ENCODE measurements at regions not wholly inside any gene's neighbourhood (a gene's known extent, or its start where the extent isn't known, plus 50 kb on each side); places are given as distances from the start of the nearest gene placed in this dataset.
A peak's percentile ranks its signal among the peaks of the same experiment; 100 is the strongest.
"Not testable (repeated sequence)": the region's sequence is repeated elsewhere in the genome, so short reads cannot be mapped to it uniquely, and the experiment has no call there.

DNA sequence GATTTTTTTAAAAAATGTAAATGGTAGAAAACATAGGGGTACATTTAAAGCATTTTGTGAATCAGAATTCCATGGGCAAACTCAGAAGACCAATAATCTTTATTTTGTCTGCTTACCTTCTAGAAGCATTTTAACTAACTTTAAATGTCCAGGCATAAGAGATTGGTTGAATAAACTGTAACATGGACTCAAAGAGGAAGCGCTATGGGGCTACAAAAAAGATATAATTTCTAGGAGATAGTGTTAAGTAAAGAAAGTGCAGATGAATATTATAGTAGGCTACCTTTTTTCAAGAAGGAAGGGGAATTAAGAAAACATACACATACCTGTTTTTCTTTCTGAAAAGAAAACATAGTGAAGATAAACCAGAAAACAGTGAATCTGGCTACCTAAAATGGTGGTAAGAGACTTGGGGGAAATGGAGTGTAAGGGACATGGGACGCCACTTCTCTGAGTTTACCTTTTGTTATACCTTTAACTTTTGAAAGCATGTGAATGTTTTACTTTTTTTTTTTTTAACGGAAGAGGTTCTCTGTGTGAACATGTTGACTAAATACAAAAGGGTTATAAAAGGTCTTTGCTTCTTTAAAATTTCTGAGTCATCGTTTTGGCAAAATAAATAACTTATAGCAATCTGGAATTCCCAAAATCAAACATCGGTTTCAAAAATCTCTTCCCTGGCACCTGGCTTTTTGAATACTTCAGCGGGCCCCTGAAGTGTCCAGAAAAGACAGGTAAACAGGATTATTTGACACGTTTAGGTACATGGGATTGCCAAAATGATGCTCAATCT lies 133.4 kb downstream of the OR2B2 start:
- no peak for DNase-seq
- TF ChIP-seq, protein P1, sequence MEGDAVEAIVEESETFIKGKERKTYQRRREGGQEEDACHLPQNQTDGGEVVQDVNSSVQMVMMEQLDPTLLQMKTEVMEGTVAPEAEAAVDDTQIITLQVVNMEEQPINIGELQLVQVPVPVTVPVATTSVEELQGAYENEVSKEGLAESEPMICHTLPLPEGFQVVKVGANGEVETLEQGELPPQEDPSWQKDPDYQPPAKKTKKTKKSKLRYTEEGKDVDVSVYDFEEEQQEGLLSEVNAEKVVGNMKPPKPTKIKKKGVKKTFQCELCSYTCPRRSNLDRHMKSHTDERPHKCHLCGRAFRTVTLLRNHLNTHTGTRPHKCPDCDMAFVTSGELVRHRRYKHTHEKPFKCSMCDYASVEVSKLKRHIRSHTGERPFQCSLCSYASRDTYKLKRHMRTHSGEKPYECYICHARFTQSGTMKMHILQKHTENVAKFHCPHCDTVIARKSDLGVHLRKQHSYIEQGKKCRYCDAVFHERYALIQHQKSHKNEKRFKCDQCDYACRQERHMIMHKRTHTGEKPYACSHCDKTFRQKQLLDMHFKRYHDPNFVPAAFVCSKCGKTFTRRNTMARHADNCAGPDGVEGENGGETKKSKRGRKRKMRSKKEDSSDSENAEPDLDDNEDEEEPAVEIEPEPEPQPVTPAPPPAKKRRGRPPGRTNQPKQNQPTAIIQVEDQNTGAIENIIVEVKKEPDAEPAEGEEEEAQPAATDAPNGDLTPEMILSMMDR (IDR thresholded peaks at IDR 0.05) = no peak
- ChIA-PET POLR2A (interaction anchor here (0.5 kb wide), 1 partner anchor 18 kb away, joined by 3 read pairs; no protein-coding TSS in a partner anchor), CTCF (interaction anchor here (1.3 kb wide), 1 partner anchor 10 kb away, joined by 4 read pairs; no protein-coding TSS in a partner anchor)
- no peak overlapping the region for H3K4me3 Mint-ChIP-seq
- no peak overlapping the region for H3K27ac Mint-ChIP-seq
- H3K36me3 Mint-ChIP-seq (ENCODE audit: low read depth) = no peaks in the 10 kb centered on the region
- intact Hi-C loops (cut with micrococcal nuclease) = no loop called here
- H3K27me3 Mint-ChIP-seq = peaks cover 12% of the 10 kb centered on the region
- H3K4me1 Mint-ChIP-seq = peaks cover 12% of the 10 kb centered on the region
- H3K9me3 Mint-ChIP-seq = no peaks in the 10 kb centered on the region
- ATAC-seq (ENCODE audit: low read depth) = no peak

DNA sequence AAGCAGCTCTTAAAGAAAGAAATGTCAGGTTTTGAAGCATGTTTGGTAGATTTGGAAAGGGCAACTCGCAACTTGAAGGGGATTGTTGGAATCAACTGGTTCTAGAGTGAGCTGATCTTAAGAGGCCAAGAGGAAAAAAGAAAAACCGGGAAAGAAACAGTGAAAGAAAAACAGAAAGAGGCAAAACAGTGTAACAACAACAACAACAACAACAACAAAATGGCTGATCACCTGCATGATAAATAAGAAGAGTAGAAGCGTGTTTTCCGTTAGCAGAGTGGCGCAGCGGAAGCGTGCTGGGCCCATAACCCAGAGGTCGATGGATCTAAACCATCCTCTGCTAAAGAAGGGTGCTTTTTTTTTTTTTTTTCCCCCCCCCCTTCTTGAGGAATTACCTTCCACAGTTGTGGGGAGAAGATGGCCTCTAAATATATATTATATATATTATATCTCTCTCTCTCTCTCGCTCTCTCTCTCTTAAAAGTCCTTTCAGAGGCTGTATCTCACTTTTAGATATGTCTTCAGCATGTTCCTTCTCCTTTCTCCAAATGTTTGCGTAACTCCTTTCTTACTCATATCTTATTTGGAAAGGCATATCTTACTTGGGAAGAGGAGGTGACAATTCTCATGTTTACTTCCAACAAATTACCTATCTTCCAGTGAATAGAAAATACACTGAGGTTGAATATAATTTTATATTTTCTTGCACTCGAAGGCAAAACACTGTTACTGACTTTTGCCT lies 134.4 kb downstream of the OR2B2 start:
- POLR2A ChIA-PET = interaction anchor here (0.7 kb wide), 1 partner anchor 299 kb away, joined by 9 read pairs; no protein-coding TSS in a partner anchor
- CTCF ChIA-PET = no interaction called here
- H3K9me3 Mint-ChIP-seq = no peaks in the 10 kb centered on the region

DNA sequence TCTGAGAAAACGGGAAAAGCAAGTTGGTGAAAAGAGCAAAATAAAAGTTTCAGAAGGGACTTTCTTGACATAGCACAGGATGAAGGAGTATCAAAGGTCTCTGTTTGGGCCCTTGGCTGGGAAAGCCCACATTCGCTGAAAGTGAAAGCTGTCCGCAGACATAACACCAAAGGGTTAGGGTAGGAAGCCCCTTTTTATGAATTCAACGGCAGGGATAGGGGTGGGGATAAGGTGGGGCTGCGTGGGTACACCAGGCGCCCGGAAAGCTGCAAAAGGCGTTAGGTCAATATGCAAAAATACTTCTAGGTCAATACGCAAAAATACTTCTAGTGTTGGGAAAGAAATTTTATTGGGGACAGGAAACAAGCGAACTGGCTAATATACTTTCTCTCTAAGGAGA lies 135.1 kb downstream of the OR2B2 start:
- H3K4me1 Mint-ChIP-seq = peaks cover 28% of the 10 kb centered on the region
- TF ChIP-seq, protein P1 (IDR thresholded peaks at IDR 0.05) = no peak
- intact Hi-C loops (cut with micrococcal nuclease) = no loop called here
- no peak overlapping the region for H3K4me3 Mint-ChIP-seq
- ATAC-seq (ENCODE audit: low read depth) = no peak
- POLR2A ChIA-PET = interaction anchor here (0.7 kb wide), 1 partner anchor 300 kb away, joined by 9 read pairs; no protein-coding TSS in a partner anchor
- no peak overlapping the region for H3K27ac Mint-ChIP-seq
- H3K36me3 Mint-ChIP-seq (ENCODE audit: low read depth) = no peaks in the 10 kb centered on the region
- H3K27me3 Mint-ChIP-seq = peaks cover 12% of the 10 kb centered on the region
- no peaks in the 10 kb centered on the region for H3K9me3 Mint-ChIP-seq
- CTCF ChIA-PET = no interaction called here
- DNase-seq = no peak

More for the DNA sequence above, 134.4 kb downstream of the OR2B2 start:
- H3K36me3 Mint-ChIP-seq (ENCODE audit: low read depth) = no peaks in the 10 kb centered on the region
- H3K4me3 Mint-ChIP-seq = no peak overlapping the region
- intact Hi-C loops (cut with micrococcal nuclease) = no loop called here
- H3K4me1 Mint-ChIP-seq = peaks cover 22% of the 10 kb centered on the region
- DNase-seq (no peak), ATAC-seq (ENCODE audit: low read depth) (no peak)
- H3K27me3 Mint-ChIP-seq = peaks cover 12% of the 10 kb centered on the region
- no peak overlapping the region for H3K27ac Mint-ChIP-seq
- TF ChIP-seq, protein P1 (IDR thresholded peaks at IDR 0.05) = no peak

DNA sequence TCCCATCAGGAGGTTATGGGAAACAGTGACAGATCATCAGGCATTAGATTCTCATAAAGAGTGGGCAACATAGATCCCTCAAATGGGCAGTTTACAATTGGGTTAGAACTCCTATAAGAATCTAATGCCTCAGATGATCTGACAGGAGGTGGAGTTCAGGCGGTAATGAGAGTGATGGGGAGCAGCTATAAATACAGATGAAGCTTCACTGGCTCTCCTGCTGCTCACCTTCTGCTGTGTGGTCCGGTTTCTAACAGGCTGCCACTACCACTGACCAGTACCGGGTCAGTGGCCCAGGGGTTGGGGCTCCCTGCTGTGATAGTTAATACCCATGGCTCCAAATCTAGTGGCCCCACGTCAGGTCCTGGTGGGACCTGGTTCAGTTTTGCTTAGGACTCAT lies 135.7 kb downstream of the OR2B2 start:
- Mint-ChIP-seq H3K4me3 (no peak overlapping the region), H3K9me3 (no peaks in the 10 kb centered on the region), H3K27me3 (peaks cover 12% of the 10 kb centered on the region), H3K27ac (no peak overlapping the region), H3K4me1 (peaks cover 33% of the 10 kb centered on the region), H3K36me3 (ENCODE audit: low read depth) (no peaks in the 10 kb centered on the region)
- ATAC-seq (ENCODE audit: low read depth) (no peak), DNase-seq (no peak)
- ChIA-PET CTCF (interaction anchor here (0.6 kb wide), 1 partner anchor 196 kb away, joined by 5 read pairs; no protein-coding TSS in a partner anchor), POLR2A (no interaction called here)
- TF ChIP-seq, protein P1 (IDR thresholded peaks at IDR 0.05) = no peak
- intact Hi-C loops (cut with micrococcal nuclease) = no loop called here

DNA sequence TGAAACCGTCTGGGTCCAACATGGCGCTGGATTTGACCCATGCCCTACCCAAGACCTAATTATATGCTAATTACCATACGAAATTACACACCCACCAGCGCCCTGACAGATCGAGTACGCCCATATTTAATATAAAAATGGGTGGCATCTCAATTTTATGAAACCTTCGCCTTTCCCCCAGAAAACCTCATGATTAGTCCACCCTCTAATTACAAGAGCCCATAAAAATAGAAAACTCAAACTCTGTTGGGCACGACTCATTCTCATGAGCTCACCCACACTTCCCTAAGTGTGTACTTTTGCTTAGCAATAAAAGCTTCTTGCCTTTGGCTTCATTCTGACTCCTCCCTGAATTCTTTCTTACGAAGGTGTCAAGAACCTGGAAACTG lies 136.4 kb downstream of the OR2B2 start:
- H3K36me3 Mint-ChIP-seq (ENCODE audit: low read depth) = no peaks in the 10 kb centered on the region
- DNase-seq = no peak
- ATAC-seq (ENCODE audit: low read depth) = no peak
- POLR2A ChIA-PET = no interaction called here
- CTCF ChIA-PET = no interaction called here
- H3K9me3 Mint-ChIP-seq = no peaks in the 10 kb centered on the region
- H3K27me3 Mint-ChIP-seq = peaks cover 12% of the 10 kb centered on the region
- intact Hi-C loops (cut with micrococcal nuclease) = no loop called here
- H3K4me3 Mint-ChIP-seq = no peak overlapping the region
- peaks cover 38% of the 10 kb centered on the region for H3K4me1 Mint-ChIP-seq
- H3K27ac Mint-ChIP-seq = no peak overlapping the region
- TF ChIP-seq, protein P1 (IDR thresholded peaks at IDR 0.05) = no peak

DNA sequence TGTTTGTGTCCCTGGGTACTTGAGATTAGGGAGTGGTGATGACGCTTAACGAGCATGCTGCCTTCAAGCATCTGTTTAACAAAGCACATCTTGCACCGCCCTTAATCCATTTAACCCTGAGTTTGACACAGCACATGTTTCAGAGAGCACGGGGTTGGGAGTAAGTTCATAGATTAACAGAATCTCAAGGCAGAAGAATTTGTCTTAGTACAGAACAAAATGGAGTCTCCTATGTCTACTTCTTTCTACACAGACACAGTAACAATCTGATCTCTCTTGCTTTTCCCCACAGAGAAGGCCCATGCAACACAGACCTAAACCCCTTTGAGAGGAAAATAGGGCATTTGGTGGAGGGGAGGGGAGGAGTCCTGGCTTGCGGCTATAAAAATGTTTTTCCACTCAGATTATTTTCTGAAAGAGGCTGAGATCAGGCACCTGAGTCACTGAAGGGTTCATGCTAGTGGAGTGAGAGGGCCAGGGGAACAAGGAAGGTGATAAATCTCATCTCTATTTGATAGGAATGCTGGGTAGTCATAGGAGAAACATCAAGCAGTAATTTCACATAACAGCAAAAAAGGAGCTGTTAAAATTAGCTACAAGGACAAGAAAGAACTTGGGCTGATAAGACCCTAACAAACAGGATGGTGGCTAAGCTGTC lies 136.9 kb downstream of the OR2B2 start:
- H3K36me3 Mint-ChIP-seq (ENCODE audit: low read depth); DNase-seq; H3K9me3 Mint-ChIP-seq; ATAC-seq (ENCODE audit: low read depth); POLR2A ChIA-PET; H3K27ac Mint-ChIP-seq; H3K4me3 Mint-ChIP-seq; intact Hi-C loops (cut with micrococcal nuclease); CTCF ChIA-PET: not testable (repeated sequence)
- Mint-ChIP-seq H3K27me3 (peaks cover 12% of the 10 kb centered on the region), H3K4me1 (peaks cover 38% of the 10 kb centered on the region)

DNA sequence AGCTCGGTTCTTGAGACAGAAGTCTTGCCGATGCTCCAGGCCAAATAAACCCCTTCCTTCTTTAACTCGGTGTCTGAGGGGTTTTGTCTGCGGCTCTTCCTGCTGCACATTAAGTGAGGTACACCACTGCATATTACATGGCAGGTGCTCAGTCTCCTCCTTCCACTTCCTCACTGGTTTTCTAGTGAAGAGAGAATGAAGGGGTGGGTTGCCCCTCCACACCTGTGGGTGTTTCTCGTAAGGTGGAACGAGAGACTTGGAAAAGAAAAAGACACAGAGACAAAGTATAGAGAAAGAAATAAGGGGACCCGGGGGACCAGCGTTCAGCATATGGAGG lies 138.0 kb downstream of the OR2B2 start:
- DNase-seq; ATAC-seq (ENCODE audit: low read depth); H3K9me3 Mint-ChIP-seq; CTCF ChIA-PET; H3K36me3 Mint-ChIP-seq (ENCODE audit: low read depth): not testable (repeated sequence)
- H3K27ac Mint-ChIP-seq = peak overlapping the region; percentile 66
- POLR2A ChIA-PET = interaction anchor here (1.0 kb wide), 1 partner anchor 63 kb away, joined by 3 read pairs; no protein-coding TSS in a partner anchor
- intact Hi-C loops (cut with micrococcal nuclease) = loop anchor here (5.0 kb wide), 1 partner anchor 583 kb away; no protein-coding TSS in a partner anchor
- H3K4me3 Mint-ChIP-seq = peak overlapping the region; percentile 69
- H3K27me3 Mint-ChIP-seq = peaks cover 12% of the 10 kb centered on the region
- peaks cover 38% of the 10 kb centered on the region for H3K4me1 Mint-ChIP-seq
